ENCODE measurements at regions not wholly inside any gene's neighbourhood (a gene's known extent, or its start where the extent isn't known, plus 50 kb on each side); places are given as distances from the start of the nearest gene placed in this dataset.

DNA sequence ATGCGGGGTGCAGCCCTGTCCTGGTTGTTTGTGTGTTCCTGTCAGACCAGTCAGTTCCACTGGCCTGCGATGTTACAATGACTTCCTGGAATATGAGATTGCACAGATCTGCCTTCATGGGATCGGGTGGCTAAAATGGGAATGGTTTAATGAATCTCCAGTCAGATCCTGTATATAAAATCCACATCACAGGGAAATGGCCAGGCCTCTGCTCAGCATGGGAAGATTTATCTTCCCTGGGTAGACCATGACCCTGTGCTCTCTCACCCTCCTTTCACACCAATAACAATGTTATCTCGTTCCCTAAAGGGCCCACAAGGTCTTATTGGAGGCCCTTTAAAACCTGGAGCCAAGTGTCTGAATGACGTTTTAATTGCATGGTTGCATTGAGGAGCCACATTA lies 307.4 kb downstream of the RAB28 start:
- H2BK20ac ChIP-seq (ENCODE audit: low read depth, low read length): no peak overlapping the region

More for the DNA sequence above, 307.4 kb downstream of the RAB28 start:
- H3K27me3 ChIP-seq (ENCODE audit: control insufficient read depth, insufficient read depth, low read length): no peaks in the 10 kb centered on the region
- DNase-seq: no peak
- H4K5ac ChIP-seq (ENCODE audit: low read depth, low read length): no peak overlapping the region
- H4K8ac ChIP-seq (ENCODE audit: low read depth in 2 of 2, low read length in 2 of 2): no peak overlapping the region
- CTCF ChIA-PET: no interaction called here
- no peak overlapping the region for H3K18ac ChIP-seq (ENCODE audit: low read depth, low read length)
- no peak overlapping the region for H3K23ac ChIP-seq (ENCODE audit: low read depth, low read length)
- H3K4me3 ChIP-seq (ENCODE audit: insufficient read depth, low read depth, low read length): no peak overlapping the region
- no peak overlapping the region for H2BK5ac ChIP-seq (ENCODE audit: low read depth, low read length, poor library complexity, severe bottlenecking)
- H2AK9ac ChIP-seq (replicated peaks; ENCODE audit: low read depth, low read length, poor library complexity): no peak overlapping the region
- H3K14ac ChIP-seq (replicated peaks; ENCODE audit: low read depth, low read length): no peak overlapping the region
- in situ Hi-C loops (cut with MboI; ENCODE audit: low sequenced_read_pairs): no loop called here
- H3K36me3 ChIP-seq (ENCODE audit: control insufficient read depth, insufficient read depth, low read length): no peaks in the 10 kb centered on the region
- H2AK5ac ChIP-seq (ENCODE audit: low read depth, low read length): no peak overlapping the region
- no peak overlapping the region for H2AFZ ChIP-seq (replicated peaks; ENCODE audit: low read length, poor library complexity)
- POLR2A ChIA-PET (ENCODE audit: unreplicated experiment): no interaction called here
- H3K9me1 ChIP-seq (ENCODE audit: insufficient read depth, low read length): no peaks in the 10 kb centered on the region
- no peak overlapping the region for H3K4ac ChIP-seq (ENCODE audit: low read depth, low read length)
- no peak overlapping the region for H2BK15ac ChIP-seq (ENCODE audit: low read depth, low read length)
- no CpG with 5 or more reads among the region's 5 CpGs for WGBS, 2 experiments (ENCODE audit: extremely low coverage in 2 of 2, insufficient read length in 1 of 2)
- TF ChIP-seq, protein P1, sequence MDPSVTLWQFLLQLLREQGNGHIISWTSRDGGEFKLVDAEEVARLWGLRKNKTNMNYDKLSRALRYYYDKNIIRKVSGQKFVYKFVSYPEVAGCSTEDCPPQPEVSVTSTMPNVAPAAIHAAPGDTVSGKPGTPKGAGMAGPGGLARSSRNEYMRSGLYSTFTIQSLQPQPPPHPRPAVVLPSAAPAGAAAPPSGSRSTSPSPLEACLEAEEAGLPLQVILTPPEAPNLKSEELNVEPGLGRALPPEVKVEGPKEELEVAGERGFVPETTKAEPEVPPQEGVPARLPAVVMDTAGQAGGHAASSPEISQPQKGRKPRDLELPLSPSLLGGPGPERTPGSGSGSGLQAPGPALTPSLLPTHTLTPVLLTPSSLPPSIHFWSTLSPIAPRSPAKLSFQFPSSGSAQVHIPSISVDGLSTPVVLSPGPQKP (IDR thresholded peaks at IDR 0.05; ENCODE audit: borderline replicate concordance, low read depth, low read length): no peak
- TF ChIP-seq POLR2A (IDR thresholded peaks at IDR 0.05; ENCODE audit: low read depth, low read length) (no peak), MAFK (IDR thresholded peaks at IDR 0.05; ENCODE audit: low read depth, low read length) (no peak)
- dilution Hi-C loops (cut with HindIII; ENCODE audit: low sequenced_read_pairs, unreplicated experiment): no loop called here
- no peak overlapping the region for H2BK120ac ChIP-seq (ENCODE audit: low read depth, low read length)
- H3K9me3 ChIP-seq (ENCODE audit: control insufficient read depth, insufficient read depth, low read length): peaks cover 19% of the 10 kb centered on the region
- BruUV-seq (replicated peaks): no TSS peak
- intact Hi-C loops (cut with micrococcal nuclease): no loop called here
- no peak overlapping the region for H4K91ac ChIP-seq (ENCODE audit: insufficient read depth, low read depth, low read length)
- H3K56ac ChIP-seq (ENCODE audit: extremely low read depth, insufficient read depth, low read length): no peak overlapping the region
- no peak for ATAC-seq (ENCODE audit: low read depth)
- no peak overlapping the region for H3K9ac ChIP-seq (ENCODE audit: low read depth, low read length)
- no peak overlapping the region for H3K27ac ChIP-seq (ENCODE audit: insufficient read depth, low read length)
- H4K20me1 ChIP-seq (ENCODE audit: insufficient read depth, low read length): no peaks in the 10 kb centered on the region
- H3K79me1 ChIP-seq (ENCODE audit: low read depth in 1 of 2, low read length in 2 of 2): no peaks in the 10 kb centered on the region
- H3K4me1 ChIP-seq (ENCODE audit: control insufficient read depth, insufficient read depth, low read length): no peaks in the 10 kb centered on the region
- no peak overlapping the region for H3K4me2 ChIP-seq (ENCODE audit: low read depth, low read length)
